ENCODE measurements at regions not wholly inside any gene's neighbourhood (a gene's known extent, or its start where the extent isn't known, plus 50 kb on each side); places are given as distances from the start of the nearest gene placed in this dataset.
"Not testable (repeated sequence)": the region's sequence is repeated elsewhere in the genome, so short reads cannot be mapped to it uniquely, and the experiment has no call there.

- DNase-seq (ENCODE audit: low read depth in 2 of 3, low spot score in 2 of 3), result no peak
These were observed 160.0 kb upstream of the FOXF1 start for GRCh38 chr16:86350289-86350688.

GRCh38 chr16:86351041-86351784, 159.1 kb upstream of the FOXF1 start:
- no peak for DNase-seq (ENCODE audit: low read depth in 2 of 3, low spot score in 2 of 3)

- DNase-seq (ENCODE audit: low read depth in 2 of 3, low spot score in 2 of 3), result not testable (repeated sequence)
These were observed 158.6 kb upstream of the FOXF1 start for GRCh38 chr16:86351785-86352139.

GRCh38 chr16:86353148-86353547, 157.2 kb upstream of the FOXF1 start:
- DNase-seq (ENCODE audit: low read depth in 2 of 3, low spot score in 2 of 3), result no peak

GRCh38 chr16:86353948-86354347, 156.4 kb upstream of the FOXF1 start:
- no peak for DNase-seq (ENCODE audit: low read depth in 2 of 3, low spot score in 2 of 3)

- DNase-seq (ENCODE audit: low read depth in 2 of 3, low spot score in 2 of 3), result no peak
These were observed 155.4 kb upstream of the FOXF1 start for GRCh38 chr16:86354641-86355513.

- DNase-seq (ENCODE audit: low read depth in 2 of 3, low spot score in 2 of 3), result no peak
These were observed 154.8 kb upstream of the FOXF1 start for GRCh38 chr16:86355531-86355930.

- DNase-seq (ENCODE audit: low read depth in 2 of 3, low spot score in 2 of 3), result no peak
These were observed 154.4 kb upstream of the FOXF1 start for GRCh38 chr16:86355951-86356350.

- DNase-seq (ENCODE audit: low read depth in 2 of 3, low spot score in 2 of 3), result no peak
These were observed 153.5 kb upstream of the FOXF1 start for GRCh38 chr16:86356804-86357203.

GRCh38 chr16:86357303-86357702, 153.0 kb upstream of the FOXF1 start:
- DNase-seq (ENCODE audit: low read depth in 2 of 3, low spot score in 2 of 3), result no peak

- DNase-seq (ENCODE audit: low read depth in 2 of 3, low spot score in 2 of 3), result no peak
These were observed 152.4 kb upstream of the FOXF1 start for GRCh38 chr16:86357950-86358349.

- DNase-seq (ENCODE audit: low read depth in 2 of 3, low spot score in 2 of 3), result no peak
These were observed 150.8 kb upstream of the FOXF1 start for GRCh38 chr16:86359571-86359970.

GRCh38 chr16:86362155-86362849, 148.0 kb upstream of the FOXF1 start:
- DNase-seq (ENCODE audit: low read depth in 2 of 3, low spot score in 2 of 3), result no peak

GRCh38 chr16:86363057-86363490, 147.3 kb upstream of the FOXF1 start:
- no peak for DNase-seq (ENCODE audit: low read depth in 2 of 3, low spot score in 2 of 3)

- no peak for DNase-seq (ENCODE audit: low read depth in 2 of 3, low spot score in 2 of 3)
These were observed 146.3 kb upstream of the FOXF1 start for GRCh38 chr16:86363836-86364618.

GRCh38 chr16:86364653-86365380, 145.5 kb upstream of the FOXF1 start:
- no peak for DNase-seq (ENCODE audit: low read depth in 2 of 3, low spot score in 2 of 3)

GRCh38 chr16:86365513-86366273, 144.6 kb upstream of the FOXF1 start:
- DNase-seq (ENCODE audit: low read depth in 2 of 3, low spot score in 2 of 3), result no peak

- no peak for DNase-seq (ENCODE audit: low read depth in 2 of 3, low spot score in 2 of 3)
These were observed 143.8 kb upstream of the FOXF1 start for GRCh38 chr16:86366481-86366880.

Data from hematopoietic multipotent progenitor cell (in vitro differentiated cells).